Trophoblast cell (in vitro differentiated cells and primary cell): ENCODE measurements at regions not wholly inside any gene's neighbourhood (a gene's known extent, or its start where the extent isn't known, plus 50 kb on each side); places are given as distances from the start of the nearest gene placed in this dataset.
A peak's percentile ranks its signal among the peaks of the same experiment; 100 is the strongest.

Source experiments
- DNase-seq, 2 donors: peaks; one replicate each; pipeline ENCODE4 v3.0.0-alpha.2; 2016
- H2AFZ ChIP-seq: 2 replicates; pipeline ENCODE4 v1.6.1; 2013; ENCODE audit warnings: low read length, moderate library complexity, mild to moderate bottlenecking; ENCODE audit not compliant: insufficient read depth, poor library complexity
- H2AK5ac ChIP-seq: 2 replicates; pipeline ENCODE4 v1.6.1; 2013; ENCODE audit warnings: mild to moderate bottlenecking, low read length
- H2BK120ac ChIP-seq: 2 replicates; pipeline ENCODE4 v1.6.1; 2013; ENCODE audit warnings: low read length, mild to moderate bottlenecking, moderate library complexity; ENCODE audit not compliant: insufficient read depth, poor library complexity
- H2BK12ac ChIP-seq: 2 replicates; pipeline ENCODE4 v1.6.1; 2013; ENCODE audit warnings: mild to moderate bottlenecking, low read length, moderate library complexity
- H2BK5ac ChIP-seq: 2 replicates; pipeline ENCODE4 v1.6.1; 2013; ENCODE audit warnings: low read length, low read depth, moderate library complexity, mild to moderate bottlenecking; ENCODE audit not compliant: poor library complexity
- H3K14ac ChIP-seq: 2 replicates; pipeline ENCODE4 v1.6.1; 2013; ENCODE audit warnings: mild to moderate bottlenecking, low read length
- H3K18ac ChIP-seq: 2 replicates; pipeline ENCODE4 v1.6.1; 2013; ENCODE audit warnings: mild to moderate bottlenecking, low read length
- H3K23ac ChIP-seq: 2 replicates; pipeline ENCODE4 v1.6.1; 2013; ENCODE audit warnings: low read length
- H3K27ac ChIP-seq: 2 replicates; pipeline ENCODE4 v1.5.1; 2013; ENCODE audit warnings: low read depth, mild to moderate bottlenecking, inconsistent platforms, low read length, moderate library complexity
- H3K27me3 ChIP-seq: 2 replicates; pipeline ENCODE4 v1.6.1; 2013; ENCODE audit warnings: inconsistent platforms, mild to moderate bottlenecking, low read length, moderate library complexity; ENCODE audit not compliant: insufficient read depth
- H3K36me3 ChIP-seq, 2 experiments: 1 replicate in 1 of 2; 2 replicates in 1 of 2; pipeline ENCODE4 v1.6.1; 2013; ENCODE audit warnings: low read length in 2 of 2, mild to moderate bottlenecking in 2 of 2, moderate library complexity in 1 of 2; ENCODE audit not compliant: insufficient read depth in 2 of 2, control insufficient read depth in 1 of 2
- H3K4ac ChIP-seq: 2 replicates; pipeline ENCODE4 v1.6.1; 2013; ENCODE audit warnings: low read depth, mild to moderate bottlenecking, low read length, moderate library complexity
- H3K4me1 ChIP-seq, 2 experiments: 1 replicate in 1 of 2; 2 replicates in 1 of 2; pipeline ENCODE4 v1.6.1; 2013; ENCODE audit warnings: low read length in 2 of 2, mild to moderate bottlenecking in 2 of 2, moderate library complexity in 1 of 2; ENCODE audit not compliant: insufficient read depth in 2 of 2, control insufficient read depth in 1 of 2
- H3K4me2 ChIP-seq: 2 replicates; pipeline ENCODE4 v1.6.1; 2013; ENCODE audit warnings: inconsistent platforms, mild to moderate bottlenecking, low read length, moderate library complexity
- H3K4me3 ChIP-seq: 2 replicates; pipeline ENCODE4 v1.5.1; 2013; ENCODE audit warnings: mild to moderate bottlenecking, low read depth, low read length, inconsistent platforms
- H3K79me1 ChIP-seq: one replicate; pipeline ENCODE4 v1.6.1; 2013; ENCODE audit warnings: low read length
- H3K79me2 ChIP-seq: 2 replicates; pipeline ENCODE4 v1.6.1; 2013; ENCODE audit warnings: low read length, mild to moderate bottlenecking; ENCODE audit not compliant: control insufficient read depth, insufficient read depth, poor library complexity
- H3K9ac ChIP-seq: 2 replicates; pipeline ENCODE4 v1.6.1; 2013; ENCODE audit warnings: mild to moderate bottlenecking, low read length
- H3K9me3 ChIP-seq: 2 replicates; pipeline ENCODE4 v1.6.1; 2013; ENCODE audit warnings: low read depth, mild to moderate bottlenecking, control low read depth, inconsistent platforms, low read length; ENCODE audit not compliant: insufficient read depth
- H4K12ac ChIP-seq: 2 replicates; pipeline ENCODE4 v1.6.1; 2013; ENCODE audit warnings: low read depth, mild to moderate bottlenecking, low read length, moderate library complexity
- H4K8ac ChIP-seq: 2 replicates; pipeline ENCODE4 v1.6.1; 2013; ENCODE audit warnings: low read depth, mild to moderate bottlenecking, low read length, moderate library complexity
- H4K91ac ChIP-seq: one replicate; pipeline ENCODE4 v1.6.1; 2013; ENCODE audit warnings: low read depth, mild to moderate bottlenecking, low read length, moderate library complexity
- WGBS: extraction: QIAGEN DNeasy Blood & Tissue Kit; methylation state at CpG from one replicate; pipeline ENCODE4 v1.1.7; 2013; ENCODE audit warnings: missing lambda C conversion rate; ENCODE audit not compliant: insufficient read length, insufficient coverage; ENCODE audit errors: extremely low coverage; 5-methylcytosine and 5-hydroxymethylcytosine counted together

DNA sequence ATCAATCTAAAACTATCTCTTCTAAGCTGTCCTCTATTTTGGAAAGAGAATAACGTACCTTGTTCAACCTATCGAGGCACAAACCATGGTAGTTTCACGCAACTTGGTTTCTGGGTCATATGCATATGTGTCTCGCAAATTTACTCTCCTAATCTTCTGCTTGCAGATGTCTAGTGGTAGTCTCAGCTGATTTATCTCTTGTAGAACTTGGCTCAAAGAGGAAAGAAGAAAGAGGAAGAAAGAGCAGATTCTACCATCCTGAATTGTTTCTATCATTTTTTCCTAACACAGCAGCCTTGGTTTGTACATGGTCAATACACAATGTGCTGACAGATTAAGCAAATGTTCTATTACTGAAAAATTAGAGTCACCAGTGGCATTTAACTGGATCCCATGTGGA lies 282.3 kb downstream of the SPRY2 start:
- no peak overlapping the region for H2BK120ac ChIP-seq
- DNase-seq, result no peak
- no peaks in the 10 kb centered on the region for H3K27me3 ChIP-seq
- H3K14ac ChIP-seq, result no peak overlapping the region
- H4K8ac ChIP-seq, result no peak overlapping the region
- H3K79me2 ChIP-seq, result no peaks in the 10 kb centered on the region
- no peaks in the 10 kb centered on the region for H3K79me1 ChIP-seq
- no peaks in the 10 kb centered on the region for H3K4me1 ChIP-seq
- no peak overlapping the region for H3K23ac ChIP-seq
- H2BK12ac ChIP-seq, result no peak overlapping the region
- no peak overlapping the region for H3K4ac ChIP-seq
- no peak overlapping the region for H3K4me2 ChIP-seq
- H3K9me3 ChIP-seq, result no peaks in the 10 kb centered on the region
- no peaks in the 10 kb centered on the region for H3K36me3 ChIP-seq
- H4K91ac ChIP-seq, result no peak overlapping the region
- no peak overlapping the region for H2AFZ ChIP-seq
- H3K9ac ChIP-seq, result no peak overlapping the region
- no peak overlapping the region for H2BK5ac ChIP-seq
- no CpG with 5 or more reads among the region's 4 CpGs for WGBS
- no peak overlapping the region for H3K4me3 ChIP-seq
- no peak overlapping the region for H4K12ac ChIP-seq
- no peak overlapping the region for H3K18ac ChIP-seq
- no peak overlapping the region for H3K27ac ChIP-seq
- H2AK5ac ChIP-seq, result no peak overlapping the region

DNA sequence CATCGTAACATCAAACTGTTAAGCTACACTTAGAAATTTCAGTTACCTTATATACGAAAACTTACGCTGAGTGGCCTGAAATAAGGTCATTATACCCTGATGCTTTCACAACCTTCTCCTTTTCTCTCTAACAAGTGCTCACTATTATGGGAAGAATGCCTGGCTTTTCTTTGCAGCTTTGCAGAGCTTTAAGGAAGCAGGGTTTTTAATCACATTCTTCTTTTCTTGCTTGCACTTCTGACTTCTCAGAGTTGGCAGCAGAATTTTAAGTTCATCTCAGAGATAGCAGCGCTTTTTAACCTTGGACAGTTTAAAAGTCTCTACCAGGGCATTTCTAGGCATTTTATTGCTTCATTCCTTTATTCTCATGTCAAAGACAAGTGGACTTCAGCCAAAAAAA lies 285.1 kb downstream of the SPRY2 start:
- no peak overlapping the region for H3K4ac ChIP-seq
- H3K4me2 ChIP-seq, result no peak overlapping the region
- no peak overlapping the region for H3K23ac ChIP-seq
- no peak overlapping the region for H3K4me3 ChIP-seq
- H3K79me2 ChIP-seq, result no peaks in the 10 kb centered on the region
- H3K36me3 ChIP-seq, result no peaks in the 10 kb centered on the region
- no peak overlapping the region for H3K14ac ChIP-seq
- no peaks in the 10 kb centered on the region for H3K9me3 ChIP-seq
- no peak overlapping the region for H3K27ac ChIP-seq
- peak in 1 of 2 donors; percentile 11 for DNase-seq
- no peak overlapping the region for H2AK5ac ChIP-seq
- no CpG with 5 or more reads among the region's 4 CpGs for WGBS
- no peak overlapping the region for H2BK12ac ChIP-seq
- no peak overlapping the region for H3K18ac ChIP-seq
- no peak overlapping the region for H4K12ac ChIP-seq
- H3K4me1 ChIP-seq, result no peaks in the 10 kb centered on the region
- H4K8ac ChIP-seq, result no peak overlapping the region
- H2BK5ac ChIP-seq, result no peak overlapping the region
- H4K91ac ChIP-seq, result no peak overlapping the region
- no peaks in the 10 kb centered on the region for H3K79me1 ChIP-seq
- no peaks in the 10 kb centered on the region for H3K27me3 ChIP-seq
- H2BK120ac ChIP-seq, result no peak overlapping the region
- H2AFZ ChIP-seq, result no peak overlapping the region
- H3K9ac ChIP-seq, result no peak overlapping the region

DNA sequence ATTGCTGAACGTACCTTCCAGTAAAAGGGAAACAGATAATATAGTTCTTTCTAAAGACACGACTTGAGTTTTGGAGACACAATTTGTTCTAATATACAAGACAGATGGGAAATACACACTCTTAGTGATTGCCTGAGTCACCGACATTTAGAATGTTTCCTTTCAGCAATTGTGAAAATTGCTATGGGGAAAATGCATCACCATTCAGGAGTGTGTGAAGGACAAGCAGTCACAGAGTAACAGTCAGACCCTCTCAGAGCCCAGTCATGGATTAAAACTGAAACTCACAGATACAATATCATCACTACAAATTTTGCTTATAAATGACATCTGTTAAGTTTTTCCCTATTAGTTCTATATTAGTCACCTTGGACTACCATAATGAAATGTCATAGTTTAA lies 286.1 kb downstream of the SPRY2 start:
- no peak for DNase-seq
- no peaks in the 10 kb centered on the region for H3K36me3 ChIP-seq
- no peak overlapping the region for H4K12ac ChIP-seq
- no peak overlapping the region for H2AK5ac ChIP-seq
- no peaks in the 10 kb centered on the region for H3K79me1 ChIP-seq
- no peak overlapping the region for H2BK5ac ChIP-seq
- no peaks in the 10 kb centered on the region for H3K27me3 ChIP-seq
- H3K79me2 ChIP-seq, result no peaks in the 10 kb centered on the region
- no peak overlapping the region for H4K91ac ChIP-seq
- H3K27ac ChIP-seq, result no peak overlapping the region
- H2BK12ac ChIP-seq, result no peak overlapping the region
- no peak overlapping the region for H3K18ac ChIP-seq
- no peak overlapping the region for H3K9ac ChIP-seq
- H3K4me2 ChIP-seq, result no peak overlapping the region
- H3K23ac ChIP-seq, result no peak overlapping the region
- H2AFZ ChIP-seq, result no peak overlapping the region
- no peaks in the 10 kb centered on the region for H3K9me3 ChIP-seq
- no peak overlapping the region for H4K8ac ChIP-seq
- no peak overlapping the region for H3K14ac ChIP-seq
- H3K4me1 ChIP-seq, result no peaks in the 10 kb centered on the region
- no peak overlapping the region for H2BK120ac ChIP-seq
- no peak overlapping the region for H3K4me3 ChIP-seq
- WGBS, result no CpG with 5 or more reads among the region's 3 CpGs
- no peak overlapping the region for H3K4ac ChIP-seq

DNA sequence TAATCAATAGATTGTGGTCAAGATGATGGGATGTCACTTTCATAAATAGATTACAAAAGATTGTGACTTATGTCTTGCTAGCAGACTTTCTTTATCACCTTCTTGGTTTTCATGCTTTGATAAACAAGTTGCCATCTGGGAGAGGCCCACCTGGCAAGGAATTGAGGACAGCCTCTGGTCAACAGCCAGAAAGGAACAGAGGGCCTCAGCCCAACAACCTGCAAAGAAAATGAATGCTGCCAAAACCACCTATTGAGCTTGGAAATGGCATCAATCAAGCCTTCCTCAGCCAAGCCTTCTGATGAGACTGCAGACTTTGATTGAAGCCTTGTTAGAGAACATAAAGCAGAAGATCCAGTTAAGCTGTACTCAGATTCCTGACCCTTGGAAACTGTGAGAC lies 288.6 kb downstream of the SPRY2 start:
- DNase-seq, result no peak
- no peaks in the 10 kb centered on the region for H3K4me1 ChIP-seq
- no peak overlapping the region for H4K91ac ChIP-seq
- H2AK5ac ChIP-seq, result no peak overlapping the region
- no peak overlapping the region for H2BK12ac ChIP-seq
- no peak overlapping the region for H3K9ac ChIP-seq
- H3K14ac ChIP-seq, result no peak overlapping the region
- H3K79me2 ChIP-seq, result no peaks in the 10 kb centered on the region
- H4K12ac ChIP-seq, result no peak overlapping the region
- H3K23ac ChIP-seq, result no peak overlapping the region
- H3K4me2 ChIP-seq, result no peak overlapping the region
- no peak overlapping the region for H2AFZ ChIP-seq
- no peaks in the 10 kb centered on the region for H3K79me1 ChIP-seq
- no peaks in the 10 kb centered on the region for H3K27me3 ChIP-seq
- no peak overlapping the region for H3K4me3 ChIP-seq
- H3K36me3 ChIP-seq, result no peaks in the 10 kb centered on the region
- H2BK120ac ChIP-seq, result no peak overlapping the region
- no peaks in the 10 kb centered on the region for H3K9me3 ChIP-seq
- H3K27ac ChIP-seq, result no peak overlapping the region
- H3K4ac ChIP-seq, result no peak overlapping the region
- H3K18ac ChIP-seq, result no peak overlapping the region
- no peak overlapping the region for H4K8ac ChIP-seq
- H2BK5ac ChIP-seq, result no peak overlapping the region

DNA sequence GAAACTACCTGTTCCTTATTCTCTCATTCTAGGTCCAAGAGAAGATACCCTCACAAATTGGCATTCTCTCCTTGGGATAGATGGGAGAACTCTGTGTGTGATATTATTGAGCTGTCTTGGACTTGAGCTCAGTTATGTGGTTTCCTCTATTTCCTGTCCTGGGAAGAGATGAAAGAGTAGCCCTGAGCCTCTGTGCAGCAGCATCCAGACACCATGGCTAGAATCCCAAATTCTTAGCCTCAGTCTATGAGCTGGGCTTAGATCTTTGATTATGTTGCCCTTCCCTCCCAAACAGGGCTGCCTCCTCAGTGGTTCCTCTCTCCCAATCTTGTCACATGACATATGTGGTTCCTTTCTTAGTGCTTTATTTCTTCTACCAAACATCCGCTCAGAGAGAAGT lies 290.7 kb downstream of the SPRY2 start:
- no peak overlapping the region for H4K91ac ChIP-seq
- H3K18ac ChIP-seq, result no peak overlapping the region
- H3K4me3 ChIP-seq, result no peak overlapping the region
- no peak for DNase-seq
- H2BK5ac ChIP-seq, result no peak overlapping the region
- no CpG with 5 or more reads among the region's 1 CpG for WGBS
- H2BK12ac ChIP-seq, result no peak overlapping the region
- H3K14ac ChIP-seq, result no peak overlapping the region
- no peak overlapping the region for H3K27ac ChIP-seq
- H4K12ac ChIP-seq, result no peak overlapping the region
- no peaks in the 10 kb centered on the region for H3K4me1 ChIP-seq
- H2AFZ ChIP-seq, result no peak overlapping the region
- H3K9me3 ChIP-seq, result no peaks in the 10 kb centered on the region
- H2AK5ac ChIP-seq, result no peak overlapping the region
- no peaks in the 10 kb centered on the region for H3K79me1 ChIP-seq
- no peak overlapping the region for H2BK120ac ChIP-seq
- no peak overlapping the region for H3K4me2 ChIP-seq
- no peaks in the 10 kb centered on the region for H3K36me3 ChIP-seq
- no peak overlapping the region for H4K8ac ChIP-seq
- H3K27me3 ChIP-seq, result no peaks in the 10 kb centered on the region
- H3K23ac ChIP-seq, result no peak overlapping the region
- H3K9ac ChIP-seq, result no peak overlapping the region
- no peak overlapping the region for H3K4ac ChIP-seq
- no peaks in the 10 kb centered on the region for H3K79me2 ChIP-seq
